ENCODE measurements at regions not wholly inside any gene's neighbourhood (a gene's known extent, or its start where the extent isn't known, plus 50 kb on each side); places are given as distances from the start of the nearest gene placed in this dataset.
A peak's percentile ranks its signal among the peaks of the same experiment; 100 is the strongest.

DNA sequence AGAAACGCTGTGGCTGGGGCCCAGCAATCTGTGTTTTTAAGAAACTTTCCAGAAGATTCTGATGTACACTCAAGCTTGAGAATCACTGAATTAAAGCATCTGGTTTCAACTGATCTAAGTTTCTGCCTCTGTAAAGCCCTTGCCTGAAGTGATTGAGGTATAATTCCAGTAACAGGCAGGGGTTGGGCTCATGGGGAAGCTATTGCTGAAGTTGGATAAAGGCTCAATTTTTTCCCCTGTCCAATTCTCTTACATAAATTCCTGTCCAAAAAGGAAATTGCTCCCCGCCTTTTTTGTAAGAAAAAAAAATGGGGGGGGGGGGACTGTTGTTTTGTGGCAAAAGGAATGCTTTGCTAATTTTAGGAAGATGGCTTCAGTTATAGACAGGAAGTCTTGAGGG, 337.4 kb downstream of the NUAK1 start:
- DNase-seq (ENCODE audit: low read depth in 2 of 2) = no peak
- Histone ChIP-seq H3K27me3 (ENCODE audit: control insufficient read depth, insufficient read depth, low read length) (no peaks in the 10 kb centered on the region), H3K27ac (ENCODE audit: insufficient read depth, low read length) (no peak overlapping the region), H3K4me2 (ENCODE audit: extremely low read depth, insufficient read depth, low read length) (no peak overlapping the region), H2AFZ (ENCODE audit: low read length) (no peak overlapping the region), H3K9ac (ENCODE audit: insufficient read depth, low read length) (no peak overlapping the region), H3K9me3 (ENCODE audit: control insufficient read depth, insufficient read depth, low read depth, low read length) (no peaks in the 10 kb centered on the region), H3K79me2 (ENCODE audit: control insufficient read depth, insufficient read depth, low read length) (no peaks in the 10 kb centered on the region), H3K36me3 (ENCODE audit: control insufficient read depth, insufficient read depth, low read length) (no peaks in the 10 kb centered on the region), H3K4me3 (replicated peaks in 1 of 4; ENCODE audit: control extremely low read depth in 1 of 4, insufficient read depth in 1 of 4, low read depth in 3 of 4, low read length in 4 of 4) (no peak overlapping the region), H3K4me1 (ENCODE audit: control insufficient read depth, extremely low read depth, insufficient read depth, low read length) (no peaks in the 10 kb centered on the region), H4K20me1 (ENCODE audit: control insufficient read depth, extremely low read depth, insufficient read depth, low read length) (no peaks in the 10 kb centered on the region)
- TF ChIP-seq, protein P1, sequence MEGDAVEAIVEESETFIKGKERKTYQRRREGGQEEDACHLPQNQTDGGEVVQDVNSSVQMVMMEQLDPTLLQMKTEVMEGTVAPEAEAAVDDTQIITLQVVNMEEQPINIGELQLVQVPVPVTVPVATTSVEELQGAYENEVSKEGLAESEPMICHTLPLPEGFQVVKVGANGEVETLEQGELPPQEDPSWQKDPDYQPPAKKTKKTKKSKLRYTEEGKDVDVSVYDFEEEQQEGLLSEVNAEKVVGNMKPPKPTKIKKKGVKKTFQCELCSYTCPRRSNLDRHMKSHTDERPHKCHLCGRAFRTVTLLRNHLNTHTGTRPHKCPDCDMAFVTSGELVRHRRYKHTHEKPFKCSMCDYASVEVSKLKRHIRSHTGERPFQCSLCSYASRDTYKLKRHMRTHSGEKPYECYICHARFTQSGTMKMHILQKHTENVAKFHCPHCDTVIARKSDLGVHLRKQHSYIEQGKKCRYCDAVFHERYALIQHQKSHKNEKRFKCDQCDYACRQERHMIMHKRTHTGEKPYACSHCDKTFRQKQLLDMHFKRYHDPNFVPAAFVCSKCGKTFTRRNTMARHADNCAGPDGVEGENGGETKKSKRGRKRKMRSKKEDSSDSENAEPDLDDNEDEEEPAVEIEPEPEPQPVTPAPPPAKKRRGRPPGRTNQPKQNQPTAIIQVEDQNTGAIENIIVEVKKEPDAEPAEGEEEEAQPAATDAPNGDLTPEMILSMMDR (conservative IDR thresholded peaks at IDR 0.05 in 1 of 2, IDR thresholded peaks at IDR 0.05 in 1 of 2; ENCODE audit: low read depth in 1 of 2, low read length in 2 of 2) = no peak
- TF ChIP-seq EZH2 (IDR thresholded peaks at IDR 0.05; ENCODE audit: low read length, missing control alignments) = no peak

DNA sequence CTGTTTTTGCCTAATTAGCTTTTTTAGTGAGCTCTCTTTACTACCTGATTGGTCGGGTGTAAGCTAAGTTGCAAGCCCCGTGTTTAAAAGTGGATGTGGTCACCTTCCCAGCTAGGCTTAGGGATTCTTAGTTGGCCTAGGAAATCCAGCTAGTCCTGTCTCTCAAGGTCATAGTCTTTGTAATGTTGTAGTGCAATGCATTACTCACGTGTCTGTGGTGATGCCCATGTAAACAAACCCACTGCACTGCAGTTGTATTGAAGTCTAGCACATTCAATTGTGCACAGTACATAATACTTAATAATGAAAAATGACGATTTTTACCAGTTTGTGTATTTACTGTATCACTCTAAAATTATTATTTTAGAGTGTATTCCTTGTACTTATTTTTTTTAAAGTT, 335.5 kb downstream of the NUAK1 start:
- Histone ChIP-seq H3K27ac (ENCODE audit: insufficient read depth, low read length) (no peak overlapping the region), H3K36me3 (ENCODE audit: control insufficient read depth, insufficient read depth, low read length) (no peaks in the 10 kb centered on the region), H4K20me1 (ENCODE audit: control insufficient read depth, extremely low read depth, insufficient read depth, low read length) (no peaks in the 10 kb centered on the region), H3K9me3 (ENCODE audit: control insufficient read depth, insufficient read depth, low read depth, low read length) (no peaks in the 10 kb centered on the region), H3K4me3 (replicated peaks in 1 of 4; ENCODE audit: control extremely low read depth in 1 of 4, insufficient read depth in 1 of 4, low read depth in 3 of 4, low read length in 4 of 4) (no peak overlapping the region), H3K79me2 (ENCODE audit: control insufficient read depth, insufficient read depth, low read length) (no peaks in the 10 kb centered on the region), H3K4me2 (ENCODE audit: extremely low read depth, insufficient read depth, low read length) (no peak overlapping the region), H3K9ac (ENCODE audit: insufficient read depth, low read length) (no peak overlapping the region), H3K4me1 (ENCODE audit: control insufficient read depth, extremely low read depth, insufficient read depth, low read length) (no peaks in the 10 kb centered on the region), H2AFZ (ENCODE audit: low read length) (no peak overlapping the region), H3K27me3 (ENCODE audit: control insufficient read depth, insufficient read depth, low read length) (no peaks in the 10 kb centered on the region)
- TF ChIP-seq, protein P1 (conservative IDR thresholded peaks at IDR 0.05 in 1 of 2, IDR thresholded peaks at IDR 0.05 in 1 of 2; ENCODE audit: low read depth in 1 of 2, low read length in 2 of 2) = no peak
- no peak for TF ChIP-seq EZH2 (IDR thresholded peaks at IDR 0.05; ENCODE audit: low read length, missing control alignments)
- DNase-seq (ENCODE audit: low read depth in 2 of 2) = peak in 1 of 2 donors; percentile 28

DNA sequence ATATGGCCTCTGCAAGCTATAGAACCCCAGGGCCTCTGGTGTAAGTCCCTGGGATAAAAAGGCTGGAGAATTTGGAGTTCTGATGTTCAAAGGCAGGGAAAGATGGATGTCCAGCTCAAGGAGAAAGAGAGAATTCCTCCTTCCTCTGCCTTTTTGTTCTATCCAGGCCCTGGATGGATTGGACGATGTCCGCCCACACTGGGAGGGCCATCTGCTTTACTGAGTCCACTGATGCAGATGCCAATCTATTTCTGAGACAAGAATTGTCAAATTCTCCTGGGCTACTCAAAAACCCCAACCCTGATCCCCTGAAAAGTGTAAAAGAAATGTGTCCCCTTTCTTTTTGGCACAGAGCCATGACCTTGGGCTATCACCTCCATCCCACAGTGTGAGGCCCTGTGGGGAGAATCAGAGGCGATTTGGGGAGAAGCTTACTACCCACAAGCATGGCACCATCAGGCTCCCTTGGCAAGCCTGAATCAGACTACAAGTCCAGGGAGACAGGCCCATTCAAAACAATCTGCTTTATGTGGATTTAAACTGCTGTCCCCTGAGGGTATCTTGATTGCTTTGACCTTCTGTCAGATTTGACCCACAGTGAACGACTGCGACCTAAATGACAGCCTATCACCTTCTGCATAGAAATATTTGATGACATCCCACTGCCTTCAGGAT, 334.0 kb downstream of the NUAK1 start:
- H3K36me3 ChIP-seq (ENCODE audit: control insufficient read depth, insufficient read depth, low read length) = no peaks in the 10 kb centered on the region
- H3K27me3 ChIP-seq (ENCODE audit: control insufficient read depth, insufficient read depth, low read length) = no peaks in the 10 kb centered on the region
- H3K79me2 ChIP-seq (ENCODE audit: control insufficient read depth, insufficient read depth, low read length) = no peaks in the 10 kb centered on the region
- H3K4me3 ChIP-seq (replicated peaks in 1 of 4; ENCODE audit: control extremely low read depth in 1 of 4, insufficient read depth in 1 of 4, low read depth in 3 of 4, low read length in 4 of 4) = no peak overlapping the region
- no peak overlapping the region for H3K9ac ChIP-seq (ENCODE audit: insufficient read depth, low read length)
- H3K27ac ChIP-seq (ENCODE audit: insufficient read depth, low read length) = no peak overlapping the region
- H3K9me3 ChIP-seq (ENCODE audit: control insufficient read depth, insufficient read depth, low read depth, low read length) = no peaks in the 10 kb centered on the region
- H3K4me2 ChIP-seq (ENCODE audit: extremely low read depth, insufficient read depth, low read length) = no peak overlapping the region
- DNase-seq (ENCODE audit: low read depth in 2 of 2) = no peak
- H3K4me1 ChIP-seq (ENCODE audit: control insufficient read depth, extremely low read depth, insufficient read depth, low read length) = no peaks in the 10 kb centered on the region
- H2AFZ ChIP-seq (ENCODE audit: low read length) = no peak overlapping the region
- H4K20me1 ChIP-seq (ENCODE audit: control insufficient read depth, extremely low read depth, insufficient read depth, low read length) = no peaks in the 10 kb centered on the region
- TF ChIP-seq EZH2 (IDR thresholded peaks at IDR 0.05; ENCODE audit: low read length, missing control alignments) = no peak
- TF ChIP-seq, protein P1 (conservative IDR thresholded peaks at IDR 0.05 in 1 of 2, IDR thresholded peaks at IDR 0.05 in 1 of 2; ENCODE audit: low read depth in 1 of 2, low read length in 2 of 2) = no peak

All from fibroblast of lung (primary cell).